Neural progenitor cell (in vitro differentiated cells): ENCODE measurements at regions not wholly inside any gene's neighbourhood (a gene's known extent, or its start where the extent isn't known, plus 50 kb on each side); places are given as distances from the start of the nearest gene placed in this dataset.

Source experiments
- DNase-seq: peaks from one replicate; pipeline ENCODE4 v3.0.0-alpha.2; 2016; ENCODE audit warnings: low spot score
- H2AFZ ChIP-seq: fragments of 200-600 bp; sonication (generic); replicated peaks from 2 replicates; pipeline ENCODE4 v1.6.1; 2016; ENCODE audit warnings: antibody characterized with exemption
- H3F3A ChIP-seq: fragments of 200-600 bp; sonication (generic); 2 replicates; pipeline ENCODE4 v1.6.1; 2016; ENCODE audit warnings: antibody characterized with exemption, low read depth
- H3K27ac ChIP-seq: fragments of 200-600 bp; sonication (generic); 2 replicates; pipeline ENCODE4 v1.5.1; 2016; ENCODE audit warnings: mild to moderate bottlenecking
- H3K27me3 ChIP-seq: fragments of 200-600 bp; sonication (generic); 2 replicates; pipeline ENCODE4 v1.6.1; 2016; ENCODE audit warnings: mild to moderate bottlenecking, moderate library complexity
- H3K36me3 ChIP-seq: fragments of 200-600 bp; sonication (generic); 2 replicates; pipeline ENCODE4 v1.5.1; 2016
- H3K4me1 ChIP-seq: fragments of 200-600 bp; sonication (generic); 2 replicates; pipeline ENCODE4 v1.6.1; 2016; ENCODE audit warnings: mixed run types
- H3K4me2 ChIP-seq: fragments of 200-600 bp; sonication (generic); 2 replicates; pipeline ENCODE4 v1.6.1; 2016
- H3K4me3 ChIP-seq: fragments of 200-600 bp; sonication (generic); 2 replicates; pipeline ENCODE4 v1.5.1; 2016
- H3K79me2 ChIP-seq: fragments of 200-600 bp; sonication (generic); 2 replicates; pipeline ENCODE4 v1.6.1; 2016; ENCODE audit warnings: low read depth
- H3K9ac ChIP-seq: fragments of 200-600 bp; sonication (generic); 2 replicates; pipeline ENCODE4 v1.6.1; 2016
- H3K9me3 ChIP-seq: fragments of 200-600 bp; sonication (generic); 2 replicates; pipeline ENCODE4 v1.5.1; 2016; ENCODE audit warnings: low read depth
- H4K20me1 ChIP-seq: fragments of 200-600 bp; sonication (generic); 2 replicates; pipeline ENCODE4 v1.6.1; 2016; ENCODE audit warnings: low read depth
- H3K27ac Mint-ChIP-seq: 3 replicates; pipeline ENCODE4 v1.8.0; 2021; ENCODE audit warnings: mixed read lengths
- H3K27me3 Mint-ChIP-seq: 2 replicates; pipeline ENCODE4 v1.8.0; 2022; ENCODE audit warnings: low read depth, mild to moderate bottlenecking, inconsistent platforms, moderate library complexity, mixed read lengths; ENCODE audit not compliant: insufficient read depth
- H3K36me3 Mint-ChIP-seq: 3 replicates; pipeline ENCODE4 v1.8.0; 2021; ENCODE audit warnings: mixed read lengths
- H3K4me1 Mint-ChIP-seq: 3 replicates; pipeline ENCODE4 v1.8.0; 2021; ENCODE audit warnings: mixed read lengths
- H3K4me3 Mint-ChIP-seq: 3 replicates; pipeline ENCODE4 v1.8.0; 2021; ENCODE audit warnings: mild to moderate bottlenecking, moderate library complexity, mixed read lengths
- H3K9me3 Mint-ChIP-seq: 3 replicates; pipeline ENCODE4 v1.8.0; 2020; ENCODE audit warnings: mixed read lengths
- EZH2 ChIP-seq: fragments of 200-600 bp; sonication (generic); IDR thresholded peaks from 2 replicates; pipeline ENCODE4 v1.6.1; 2017; ENCODE audit warnings: antibody characterized with exemption, mild to moderate bottlenecking, moderate library complexity
- EZH2phosphoT487 ChIP-seq: fragments of 200-600 bp; sonication (generic); IDR thresholded peaks from 2 replicates; pipeline ENCODE4 v1.6.1; 2017; ENCODE audit warnings: antibody characterized with exemption
- TF ChIP-seq, protein P1 (sequence below): fragments of 200-600 bp; sonication (generic); IDR thresholded peaks from 2 replicates; pipeline ENCODE4 v1.5.1; 2017; ENCODE audit warnings: antibody characterized with exemption, mild to moderate bottlenecking

DNA sequence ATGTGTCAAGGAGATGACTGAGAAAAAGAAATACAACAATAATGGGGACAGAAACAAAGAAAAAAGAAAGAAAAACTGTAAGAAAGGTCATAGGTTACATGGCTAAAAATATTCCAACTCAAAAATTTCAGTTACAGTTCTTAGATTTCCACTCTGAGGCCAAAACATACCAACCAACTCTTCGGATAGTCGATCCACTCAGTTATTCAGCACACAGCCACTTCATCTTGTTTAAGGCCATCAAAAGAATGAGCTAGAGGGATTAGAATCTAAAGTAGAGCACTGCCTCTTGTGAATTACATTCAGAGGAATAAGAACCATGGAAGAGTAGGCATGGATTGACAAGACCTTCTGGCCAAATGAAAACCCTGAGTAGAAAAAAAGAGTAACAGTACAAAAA is 277.0 kb downstream of the MRPL39 start:
- no peak overlapping the region for H3K4me2 ChIP-seq
- H3K27me3 Mint-ChIP-seq = no peaks in the 10 kb centered on the region
- DNase-seq = no peak
- H3K27ac Mint-ChIP-seq = no peak overlapping the region
- no peaks in the 10 kb centered on the region for H3K79me2 ChIP-seq
- no peaks in the 10 kb centered on the region for H3F3A ChIP-seq
- peaks cover 17% of the 10 kb centered on the region for H3K4me1 Mint-ChIP-seq
- H3K9me3 ChIP-seq = no peaks in the 10 kb centered on the region
- H4K20me1 ChIP-seq = no peaks in the 10 kb centered on the region
- H3K4me3 Mint-ChIP-seq = no peak overlapping the region
- no peak overlapping the region for H2AFZ ChIP-seq
- H3K9me3 Mint-ChIP-seq = peaks cover 2% of the 10 kb centered on the region
- TF ChIP-seq EZH2 = no peak
- no peak for TF ChIP-seq EZH2phosphoT487
- TF ChIP-seq, protein P1, sequence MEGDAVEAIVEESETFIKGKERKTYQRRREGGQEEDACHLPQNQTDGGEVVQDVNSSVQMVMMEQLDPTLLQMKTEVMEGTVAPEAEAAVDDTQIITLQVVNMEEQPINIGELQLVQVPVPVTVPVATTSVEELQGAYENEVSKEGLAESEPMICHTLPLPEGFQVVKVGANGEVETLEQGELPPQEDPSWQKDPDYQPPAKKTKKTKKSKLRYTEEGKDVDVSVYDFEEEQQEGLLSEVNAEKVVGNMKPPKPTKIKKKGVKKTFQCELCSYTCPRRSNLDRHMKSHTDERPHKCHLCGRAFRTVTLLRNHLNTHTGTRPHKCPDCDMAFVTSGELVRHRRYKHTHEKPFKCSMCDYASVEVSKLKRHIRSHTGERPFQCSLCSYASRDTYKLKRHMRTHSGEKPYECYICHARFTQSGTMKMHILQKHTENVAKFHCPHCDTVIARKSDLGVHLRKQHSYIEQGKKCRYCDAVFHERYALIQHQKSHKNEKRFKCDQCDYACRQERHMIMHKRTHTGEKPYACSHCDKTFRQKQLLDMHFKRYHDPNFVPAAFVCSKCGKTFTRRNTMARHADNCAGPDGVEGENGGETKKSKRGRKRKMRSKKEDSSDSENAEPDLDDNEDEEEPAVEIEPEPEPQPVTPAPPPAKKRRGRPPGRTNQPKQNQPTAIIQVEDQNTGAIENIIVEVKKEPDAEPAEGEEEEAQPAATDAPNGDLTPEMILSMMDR = no peak
- no peak overlapping the region for H3K27ac ChIP-seq
- H3K27me3 ChIP-seq = no peaks in the 10 kb centered on the region
- H3K9ac ChIP-seq = no peak overlapping the region
- H3K36me3 Mint-ChIP-seq = no peaks in the 10 kb centered on the region
- H3K4me1 ChIP-seq = peaks cover 26% of the 10 kb centered on the region
- no peak overlapping the region for H3K4me3 ChIP-seq
- no peaks in the 10 kb centered on the region for H3K36me3 ChIP-seq

GRCh38 chr21:25329227-25329825 is 278.0 kb downstream of the MRPL39 start:
- Histone ChIP-seq H3K9me3 (no peaks in the 10 kb centered on the region), H3K79me2 (no peaks in the 10 kb centered on the region), H3K4me2 (no peak overlapping the region), H2AFZ (no peak overlapping the region), H3K9ac (no peak overlapping the region), H4K20me1 (no peaks in the 10 kb centered on the region), H3K27me3 (no peaks in the 10 kb centered on the region), H3K4me1 (peaks cover 26% of the 10 kb centered on the region), H3K4me3 (no peak overlapping the region), H3F3A (no peaks in the 10 kb centered on the region), H3K27ac (peak overlapping the region; percentile 1), H3K36me3 (no peaks in the 10 kb centered on the region)
- Mint-ChIP-seq H3K4me1 (peaks cover 17% of the 10 kb centered on the region), H3K36me3 (no peaks in the 10 kb centered on the region), H3K27ac (no peak overlapping the region), H3K9me3 (peaks cover 2% of the 10 kb centered on the region), H3K4me3 (no peak overlapping the region), H3K27me3 (no peaks in the 10 kb centered on the region)
- TF ChIP-seq EZH2 = no peak
- no peak for TF ChIP-seq EZH2phosphoT487
- TF ChIP-seq, protein P1 = no peak
- DNase-seq = no peak

DNA sequence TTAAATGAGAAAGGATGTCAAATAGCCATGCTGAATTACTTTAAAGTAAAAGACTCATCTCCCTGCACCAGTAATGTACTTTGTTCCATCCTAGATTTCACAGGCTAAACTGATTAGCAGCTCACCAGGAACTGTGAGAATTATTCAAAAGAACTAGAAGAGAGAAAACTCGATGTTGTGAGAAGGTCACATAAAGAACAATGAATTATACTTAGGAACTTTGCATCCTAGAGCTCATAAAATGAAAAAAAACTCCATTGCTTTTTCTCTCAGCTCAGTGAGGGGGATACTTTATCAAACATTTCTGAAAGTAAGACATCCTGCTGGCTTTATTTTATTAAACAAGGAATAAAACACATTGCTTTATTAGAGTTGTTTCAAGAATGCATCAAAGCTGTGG is 278.5 kb downstream of the MRPL39 start:
- no peaks in the 10 kb centered on the region for H3K27me3 ChIP-seq
- no peaks in the 10 kb centered on the region for H3K27me3 Mint-ChIP-seq
- H2AFZ ChIP-seq = peak overlapping the region; percentile 50
- H3K9ac ChIP-seq = no peak overlapping the region
- no peak for DNase-seq
- H3K9me3 ChIP-seq = no peaks in the 10 kb centered on the region
- H3K36me3 ChIP-seq = no peaks in the 10 kb centered on the region
- no peaks in the 10 kb centered on the region for H3K36me3 Mint-ChIP-seq
- H3K4me1 Mint-ChIP-seq = peaks cover 17% of the 10 kb centered on the region
- no peak overlapping the region for H3K4me3 ChIP-seq
- H3K79me2 ChIP-seq = no peaks in the 10 kb centered on the region
- H4K20me1 ChIP-seq = no peaks in the 10 kb centered on the region
- TF ChIP-seq EZH2phosphoT487 (no peak), EZH2 (no peak)
- TF ChIP-seq, protein P1 = no peak
- H3K4me3 Mint-ChIP-seq = no peak overlapping the region
- H3K9me3 Mint-ChIP-seq = peaks cover 2% of the 10 kb centered on the region
- H3K4me1 ChIP-seq = peaks cover 26% of the 10 kb centered on the region
- peak overlapping the region; percentile 16 for H3K4me2 ChIP-seq
- H3K27ac Mint-ChIP-seq = no peak overlapping the region
- no peaks in the 10 kb centered on the region for H3F3A ChIP-seq
- H3K27ac ChIP-seq = no peak overlapping the region
